Trophoblast cell (in vitro differentiated cells and primary cell): ENCODE measurements at regions not wholly inside any gene's neighbourhood (a gene's known extent, or its start where the extent isn't known, plus 50 kb on each side); places are given as distances from the start of the nearest gene placed in this dataset.

Experiments
- DNase-seq, 2 donors: peaks; one replicate each; pipeline ENCODE4 v3.0.0-alpha.2; 2016
- H2AFZ ChIP-seq: 2 replicates; pipeline ENCODE4 v1.6.1; 2013; ENCODE audit warnings: low read length, moderate library complexity, mild to moderate bottlenecking; ENCODE audit not compliant: insufficient read depth, poor library complexity
- H2AK5ac ChIP-seq: 2 replicates; pipeline ENCODE4 v1.6.1; 2013; ENCODE audit warnings: mild to moderate bottlenecking, low read length
- H2BK120ac ChIP-seq: 2 replicates; pipeline ENCODE4 v1.6.1; 2013; ENCODE audit warnings: low read length, mild to moderate bottlenecking, moderate library complexity; ENCODE audit not compliant: insufficient read depth, poor library complexity
- H2BK12ac ChIP-seq: 2 replicates; pipeline ENCODE4 v1.6.1; 2013; ENCODE audit warnings: mild to moderate bottlenecking, low read length, moderate library complexity
- H2BK5ac ChIP-seq: 2 replicates; pipeline ENCODE4 v1.6.1; 2013; ENCODE audit warnings: low read length, low read depth, moderate library complexity, mild to moderate bottlenecking; ENCODE audit not compliant: poor library complexity
- H3K14ac ChIP-seq: 2 replicates; pipeline ENCODE4 v1.6.1; 2013; ENCODE audit warnings: mild to moderate bottlenecking, low read length
- H3K18ac ChIP-seq: 2 replicates; pipeline ENCODE4 v1.6.1; 2013; ENCODE audit warnings: mild to moderate bottlenecking, low read length
- H3K23ac ChIP-seq: 2 replicates; pipeline ENCODE4 v1.6.1; 2013; ENCODE audit warnings: low read length
- H3K27ac ChIP-seq: 2 replicates; pipeline ENCODE4 v1.5.1; 2013; ENCODE audit warnings: low read depth, mild to moderate bottlenecking, inconsistent platforms, low read length, moderate library complexity
- H3K27me3 ChIP-seq: 2 replicates; pipeline ENCODE4 v1.6.1; 2013; ENCODE audit warnings: inconsistent platforms, mild to moderate bottlenecking, low read length, moderate library complexity; ENCODE audit not compliant: insufficient read depth
- H3K36me3 ChIP-seq, 2 experiments: 1 replicate in 1 of 2; 2 replicates in 1 of 2; pipeline ENCODE4 v1.6.1; 2013; ENCODE audit warnings: low read length in 2 of 2, mild to moderate bottlenecking in 2 of 2, moderate library complexity in 1 of 2; ENCODE audit not compliant: insufficient read depth in 2 of 2, control insufficient read depth in 1 of 2
- H3K4ac ChIP-seq: 2 replicates; pipeline ENCODE4 v1.6.1; 2013; ENCODE audit warnings: low read depth, mild to moderate bottlenecking, low read length, moderate library complexity
- H3K4me1 ChIP-seq, 2 experiments: 1 replicate in 1 of 2; 2 replicates in 1 of 2; pipeline ENCODE4 v1.6.1; 2013; ENCODE audit warnings: low read length in 2 of 2, mild to moderate bottlenecking in 2 of 2, moderate library complexity in 1 of 2; ENCODE audit not compliant: insufficient read depth in 2 of 2, control insufficient read depth in 1 of 2
- H3K4me2 ChIP-seq: 2 replicates; pipeline ENCODE4 v1.6.1; 2013; ENCODE audit warnings: inconsistent platforms, mild to moderate bottlenecking, low read length, moderate library complexity
- H3K4me3 ChIP-seq: 2 replicates; pipeline ENCODE4 v1.5.1; 2013; ENCODE audit warnings: mild to moderate bottlenecking, low read depth, low read length, inconsistent platforms
- H3K79me1 ChIP-seq: one replicate; pipeline ENCODE4 v1.6.1; 2013; ENCODE audit warnings: low read length
- H3K79me2 ChIP-seq: 2 replicates; pipeline ENCODE4 v1.6.1; 2013; ENCODE audit warnings: low read length, mild to moderate bottlenecking; ENCODE audit not compliant: control insufficient read depth, insufficient read depth, poor library complexity
- H3K9ac ChIP-seq: 2 replicates; pipeline ENCODE4 v1.6.1; 2013; ENCODE audit warnings: mild to moderate bottlenecking, low read length
- H3K9me3 ChIP-seq: 2 replicates; pipeline ENCODE4 v1.6.1; 2013; ENCODE audit warnings: low read depth, mild to moderate bottlenecking, control low read depth, inconsistent platforms, low read length; ENCODE audit not compliant: insufficient read depth
- H4K12ac ChIP-seq: 2 replicates; pipeline ENCODE4 v1.6.1; 2013; ENCODE audit warnings: low read depth, mild to moderate bottlenecking, low read length, moderate library complexity
- H4K8ac ChIP-seq: 2 replicates; pipeline ENCODE4 v1.6.1; 2013; ENCODE audit warnings: low read depth, mild to moderate bottlenecking, low read length, moderate library complexity
- H4K91ac ChIP-seq: one replicate; pipeline ENCODE4 v1.6.1; 2013; ENCODE audit warnings: low read depth, mild to moderate bottlenecking, low read length, moderate library complexity
- WGBS: extraction: QIAGEN DNeasy Blood & Tissue Kit; methylation state at CpG from one replicate; pipeline ENCODE4 v1.1.7; 2013; ENCODE audit warnings: missing lambda C conversion rate; ENCODE audit not compliant: insufficient read length, insufficient coverage; ENCODE audit errors: extremely low coverage; 5-methylcytosine and 5-hydroxymethylcytosine counted together

GRCh38 chr17:63366241-63366566, 79.9 kb downstream of the CYB561 start:
- Histone ChIP-seq H3K4me3 (no peak overlapping the region), H3K18ac (no peak overlapping the region), H3K4me1 (no peaks in the 10 kb centered on the region), H3K27me3 (no peaks in the 10 kb centered on the region), H3K23ac (no peak overlapping the region), H2AFZ (no peak overlapping the region), H3K4me2 (no peak overlapping the region), H3K79me2 (no peaks in the 10 kb centered on the region), H3K14ac (no peak overlapping the region), H2BK5ac (no peak overlapping the region), H3K79me1 (no peaks in the 10 kb centered on the region), H3K36me3 (peaks cover 18% of the 10 kb centered on the region in 2 experiments), H2BK12ac (no peak overlapping the region), H3K9ac (no peak overlapping the region), H3K27ac (no peak overlapping the region), H2AK5ac (no peak overlapping the region), H3K4ac (no peak overlapping the region), H4K91ac (no peak overlapping the region), H4K8ac (no peak overlapping the region), H4K12ac (no peak overlapping the region), H3K9me3 (no peaks in the 10 kb centered on the region), H2BK120ac (no peak overlapping the region)
- no peak for DNase-seq
- no CpG with 5 or more reads among the region's 1 CpG for WGBS

GRCh38 chr17:63369233-63369632, 76.9 kb downstream of the CYB561 start:
- Histone ChIP-seq H4K12ac (no peak overlapping the region), H4K91ac (no peak overlapping the region), H2BK120ac (no peak overlapping the region), H2AFZ (no peak overlapping the region), H3K9ac (no peak overlapping the region), H2BK5ac (no peak overlapping the region), H3K14ac (no peak overlapping the region), H3K23ac (no peak overlapping the region), H3K36me3 (peaks cover 7 to 8% of the 10 kb centered on the region in 2 experiments), H3K4ac (no peak overlapping the region), H3K9me3 (no peaks in the 10 kb centered on the region), H2AK5ac (no peak overlapping the region), H3K4me2 (no peak overlapping the region), H3K4me1 (no peaks in the 10 kb centered on the region), H3K18ac (no peak overlapping the region), H3K79me2 (no peaks in the 10 kb centered on the region), H3K4me3 (no peak overlapping the region), H3K79me1 (no peaks in the 10 kb centered on the region), H4K8ac (no peak overlapping the region), H3K27me3 (no peaks in the 10 kb centered on the region), H2BK12ac (no peak overlapping the region), H3K27ac (no peak overlapping the region)
- DNase-seq: peak; percentile 17 to 61
- no CpG with 5 or more reads among the region's 4 CpGs for WGBS

- Histone ChIP-seq H2BK120ac (no peak overlapping the region), H3K18ac (no peak overlapping the region), H3K23ac (no peak overlapping the region), H3K4me1 (no peaks in the 10 kb centered on the region), H3K36me3 (peaks cover 8 to 10% of the 10 kb centered on the region in 2 experiments), H4K8ac (no peak overlapping the region), H2AFZ (no peak overlapping the region), H3K9me3 (no peaks in the 10 kb centered on the region), H3K27me3 (no peaks in the 10 kb centered on the region), H2BK12ac (no peak overlapping the region), H4K91ac (no peak overlapping the region), H3K79me2 (no peaks in the 10 kb centered on the region), H2AK5ac (no peak overlapping the region), H4K12ac (no peak overlapping the region), H3K79me1 (no peaks in the 10 kb centered on the region), H3K27ac (no peak overlapping the region), H3K4me3 (no peak overlapping the region), H3K14ac (no peak overlapping the region), H3K4ac (no peak overlapping the region), H3K9ac (no peak overlapping the region), H2BK5ac (no peak overlapping the region), H3K4me2 (no peak overlapping the region)
- no peak for DNase-seq
- whole genome bisulfite sequencing: no CpG with 5 or more reads among the region's 8 CpGs
Measured at GRCh38 chr17:63370696-63371095, 75.4 kb downstream of the CYB561 start.

- H2AFZ ChIP-seq: no peak overlapping the region
- WGBS: no CpG with 5 or more reads among the region's 3 CpGs
- no peaks in the 10 kb centered on the region for H3K4me1 ChIP-seq
- H3K79me1 ChIP-seq: no peaks in the 10 kb centered on the region
- H2BK12ac ChIP-seq: no peak overlapping the region
- H4K12ac ChIP-seq: no peak overlapping the region
- no peak overlapping the region for H4K8ac ChIP-seq
- H3K4me2 ChIP-seq: no peak overlapping the region
- no peaks in the 10 kb centered on the region for H3K27me3 ChIP-seq
- H3K27ac ChIP-seq: no peak overlapping the region
- H3K4me3 ChIP-seq: no peak overlapping the region
- H3K36me3 ChIP-seq: peaks cover 11 to 31% of the 10 kb centered on the region in 2 experiments
- no peak overlapping the region for H3K18ac ChIP-seq
- no peak for DNase-seq
- H3K14ac ChIP-seq: no peak overlapping the region
- H2AK5ac ChIP-seq: no peak overlapping the region
- no peaks in the 10 kb centered on the region for H3K79me2 ChIP-seq
- H2BK5ac ChIP-seq: no peak overlapping the region
- H4K91ac ChIP-seq: no peak overlapping the region
- peaks cover 3% of the 10 kb centered on the region for H3K9me3 ChIP-seq
- no peak overlapping the region for H2BK120ac ChIP-seq
- no peak overlapping the region for H3K4ac ChIP-seq
- H3K23ac ChIP-seq: no peak overlapping the region
- H3K9ac ChIP-seq: no peak overlapping the region
Measured at GRCh38 chr17:63376949-63377348, 69.2 kb downstream of the CYB561 start.
